ENCODE measurements at regions not wholly inside any gene's neighbourhood (a gene's known extent, or its start where the extent isn't known, plus 50 kb on each side); places are given as distances from the start of the nearest gene placed in this dataset.

DNA sequence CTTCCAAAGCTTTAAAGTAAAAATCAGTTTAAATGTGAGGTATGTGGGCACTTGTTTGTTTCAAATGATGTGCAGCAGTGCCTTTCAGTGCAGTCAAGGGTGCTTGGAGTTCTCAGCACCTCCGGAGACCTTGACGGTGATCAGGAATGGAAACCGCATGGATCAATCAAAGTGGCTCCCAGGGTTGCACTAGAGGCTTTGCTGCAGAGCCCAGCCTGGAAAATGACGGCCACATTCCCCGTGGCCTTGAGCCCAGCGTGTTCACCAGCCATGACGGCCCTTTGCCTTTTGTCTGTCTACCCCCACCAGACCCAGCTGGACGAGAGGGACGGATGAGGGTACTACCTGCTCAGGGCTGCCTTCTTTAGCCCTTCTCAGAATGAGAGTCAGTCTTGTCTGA is 320.0 kb downstream of the TEX29 start:
- Histone ChIP-seq H3K27me3 (no peaks in the 10 kb centered on the region), H3K9me3 (no peaks in the 10 kb centered on the region), H3K36me3 (no peaks in the 10 kb centered on the region), H3K4me3 (ENCODE audit: low read depth in 1 of 2, low read length in 1 of 2) (no peak overlapping the region), H3K27ac (no peak overlapping the region), H3K4me1 (ENCODE audit: control insufficient read depth in 1 of 2, insufficient read depth in 1 of 2, low read depth in 1 of 2, low read length in 1 of 2) (no peaks in the 10 kb centered on the region)
- TF ChIP-seq CTCF (IDR thresholded peaks at IDR 0.05): no peak

GRCh38 chr13:111642156-111642767 is 321.8 kb downstream of the TEX29 start:
- no peak for TF ChIP-seq CTCF (IDR thresholded peaks at IDR 0.05)
- H3K27me3 ChIP-seq: no peaks in the 10 kb centered on the region
- H3K9me3 ChIP-seq: no peaks in the 10 kb centered on the region
- H3K4me1 ChIP-seq (ENCODE audit: control insufficient read depth in 1 of 2, insufficient read depth in 1 of 2, low read depth in 1 of 2, low read length in 1 of 2): no peaks in the 10 kb centered on the region
- H3K4me3 ChIP-seq (ENCODE audit: low read depth in 1 of 2, low read length in 1 of 2): no peak overlapping the region
- H3K36me3 ChIP-seq: no peaks in the 10 kb centered on the region
- H3K27ac ChIP-seq: no peak overlapping the region

GRCh38 chr13:111644750-111645149 is 324.3 kb downstream of the TEX29 start:
- Histone ChIP-seq H3K4me1 (ENCODE audit: control insufficient read depth in 1 of 2, insufficient read depth in 1 of 2, low read depth in 1 of 2, low read length in 1 of 2) (no peaks in the 10 kb centered on the region), H3K27me3 (no peaks in the 10 kb centered on the region), H3K4me3 (ENCODE audit: low read depth in 1 of 2, low read length in 1 of 2) (no peak overlapping the region), H3K36me3 (no peaks in the 10 kb centered on the region), H3K9me3 (no peaks in the 10 kb centered on the region), H3K27ac (no peak overlapping the region)
- no peak for TF ChIP-seq CTCF (IDR thresholded peaks at IDR 0.05)

DNA sequence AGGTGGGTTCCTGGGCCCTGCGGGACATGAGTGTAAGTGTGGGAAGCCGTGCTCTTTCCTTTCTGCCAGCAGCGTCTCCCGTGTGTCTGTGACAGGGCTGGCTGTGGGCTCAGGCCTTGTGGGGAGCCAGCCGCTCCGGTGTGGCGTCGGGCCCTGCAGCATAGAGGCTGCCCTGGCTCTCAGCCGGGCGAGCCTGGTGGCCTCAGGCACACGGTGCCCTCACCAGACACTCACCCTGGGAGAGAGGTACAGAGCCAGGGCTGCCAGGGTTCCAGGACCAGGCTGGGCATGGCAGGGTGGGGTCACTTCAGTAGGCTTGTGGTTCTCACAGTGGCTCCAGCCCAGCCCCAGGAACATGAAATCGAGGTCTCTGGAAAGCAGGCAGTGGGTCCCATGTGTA is 324.8 kb downstream of the TEX29 start:
- Histone ChIP-seq H3K9me3 (no peaks in the 10 kb centered on the region), H3K4me1 (ENCODE audit: control insufficient read depth in 1 of 2, insufficient read depth in 1 of 2, low read depth in 1 of 2, low read length in 1 of 2) (no peaks in the 10 kb centered on the region), H3K4me3 (ENCODE audit: low read depth in 1 of 2, low read length in 1 of 2) (no peak overlapping the region), H3K27ac (no peak overlapping the region), H3K27me3 (no peaks in the 10 kb centered on the region), H3K36me3 (no peaks in the 10 kb centered on the region)
- TF ChIP-seq CTCF (IDR thresholded peaks at IDR 0.05): no peak

- Histone ChIP-seq H3K27ac (no peak overlapping the region), H3K27me3 (peaks cover 6% of the 10 kb centered on the region)
- TF ChIP-seq CTCF (IDR thresholded peaks at IDR 0.05): no peak
Measured at GRCh38 chr13:111645598-111646455, 325.4 kb downstream of the TEX29 start.

More at GRCh38 chr13:111645598-111646455, 325.4 kb downstream of the TEX29 start:
- H3K4me3 ChIP-seq (ENCODE audit: low read depth in 1 of 2, low read length in 1 of 2): no peak overlapping the region
- no peaks in the 10 kb centered on the region for H3K9me3 ChIP-seq
- H3K4me1 ChIP-seq (ENCODE audit: control insufficient read depth in 1 of 2, insufficient read depth in 1 of 2, low read depth in 1 of 2, low read length in 1 of 2): no peaks in the 10 kb centered on the region
- no peaks in the 10 kb centered on the region for H3K36me3 ChIP-seq
